ENCODE measurements at regions not wholly inside any gene's neighbourhood (a gene's known extent, or its start where the extent isn't known, plus 50 kb on each side); places are given as distances from the start of the nearest gene placed in this dataset.

DNA sequence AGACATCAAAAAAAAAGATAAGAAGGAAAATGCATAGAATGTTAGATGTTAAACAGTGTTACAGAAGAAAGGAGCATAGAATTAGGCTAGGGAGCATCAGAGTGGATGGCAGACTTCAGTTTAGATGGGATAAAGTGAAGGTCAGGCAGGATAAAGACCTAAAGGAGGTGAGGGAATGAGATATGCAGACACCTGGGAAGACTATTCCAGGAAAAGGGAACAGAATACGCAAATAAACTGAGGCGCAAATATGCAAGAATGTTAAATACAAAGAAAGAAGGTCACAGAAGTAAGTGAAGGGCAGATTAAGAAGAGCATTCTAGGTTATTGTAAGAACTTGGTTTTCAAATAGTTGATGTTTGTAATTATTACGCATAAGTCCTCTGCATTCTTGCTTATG, 116.3 kb upstream of the REG3A start:
- TF ChIP-seq, protein P1, sequence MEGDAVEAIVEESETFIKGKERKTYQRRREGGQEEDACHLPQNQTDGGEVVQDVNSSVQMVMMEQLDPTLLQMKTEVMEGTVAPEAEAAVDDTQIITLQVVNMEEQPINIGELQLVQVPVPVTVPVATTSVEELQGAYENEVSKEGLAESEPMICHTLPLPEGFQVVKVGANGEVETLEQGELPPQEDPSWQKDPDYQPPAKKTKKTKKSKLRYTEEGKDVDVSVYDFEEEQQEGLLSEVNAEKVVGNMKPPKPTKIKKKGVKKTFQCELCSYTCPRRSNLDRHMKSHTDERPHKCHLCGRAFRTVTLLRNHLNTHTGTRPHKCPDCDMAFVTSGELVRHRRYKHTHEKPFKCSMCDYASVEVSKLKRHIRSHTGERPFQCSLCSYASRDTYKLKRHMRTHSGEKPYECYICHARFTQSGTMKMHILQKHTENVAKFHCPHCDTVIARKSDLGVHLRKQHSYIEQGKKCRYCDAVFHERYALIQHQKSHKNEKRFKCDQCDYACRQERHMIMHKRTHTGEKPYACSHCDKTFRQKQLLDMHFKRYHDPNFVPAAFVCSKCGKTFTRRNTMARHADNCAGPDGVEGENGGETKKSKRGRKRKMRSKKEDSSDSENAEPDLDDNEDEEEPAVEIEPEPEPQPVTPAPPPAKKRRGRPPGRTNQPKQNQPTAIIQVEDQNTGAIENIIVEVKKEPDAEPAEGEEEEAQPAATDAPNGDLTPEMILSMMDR (IDR thresholded peaks at IDR 0.05): no peak
- no peak for TF ChIP-seq POLR2A (IDR thresholded peaks at IDR 0.05)

Data from ovary (tissue), 3 donors.